ENCODE measurements at regions not wholly inside any gene's neighbourhood (a gene's known extent, or its start where the extent isn't known, plus 50 kb on each side); places are given as distances from the start of the nearest gene placed in this dataset.

GRCh38 chr2:21646345-21646744 is 522.6 kb downstream of the TDRD15 start:
- no peak for DNase-seq

- DNase-seq: no peak
Observed at GRCh38 chr2:21650569-21650968, 526.8 kb downstream of the TDRD15 start.

GRCh38 chr2:21655136-21655535 is 531.4 kb downstream of the TDRD15 start:
- no peak for DNase-seq

GRCh38 chr2:21656330-21657075 is 532.7 kb downstream of the TDRD15 start:
- no peak for DNase-seq

GRCh38 chr2:21657445-21657844 is 533.7 kb downstream of the TDRD15 start:
- no peak for DNase-seq

- DNase-seq: no peak
Observed at GRCh38 chr2:21658269-21658668, 534.5 kb downstream of the TDRD15 start.

- DNase-seq: no peak
Observed at GRCh38 chr2:21658907-21659477, 535.2 kb downstream of the TDRD15 start.

GRCh38 chr2:21664083-21664482 is 540.3 kb downstream of the TDRD15 start:
- DNase-seq: no peak

- DNase-seq: no peak
Observed at GRCh38 chr2:21667638-21668037, 543.9 kb downstream of the TDRD15 start.

- DNase-seq: no peak
Observed at GRCh38 chr2:21668078-21668710, 544.4 kb downstream of the TDRD15 start.

GRCh38 chr2:21676041-21676440 is 552.3 kb downstream of the TDRD15 start:
- DNase-seq: no peak

- no peak for DNase-seq
Observed at GRCh38 chr2:21676676-21677075, 552.9 kb downstream of the TDRD15 start.

- DNase-seq: no peak
Observed at GRCh38 chr2:21683838-21684237, 560.1 kb downstream of the TDRD15 start.

GRCh38 chr2:21687589-21687988 is 563.8 kb downstream of the TDRD15 start:
- no peak for DNase-seq

- no peak for DNase-seq
Observed at GRCh38 chr2:21690005-21690404, 566.2 kb downstream of the TDRD15 start.

GRCh38 chr2:21693081-21693480 is 569.3 kb downstream of the TDRD15 start:
- DNase-seq: no peak

GRCh38 chr2:21694079-21694878 is 570.5 kb downstream of the TDRD15 start:
- DNase-seq: no peak

- no peak for DNase-seq
Observed at GRCh38 chr2:21696900-21697299, 573.1 kb downstream of the TDRD15 start.

- DNase-seq: no peak
Observed at GRCh38 chr2:21700644-21701043, 576.9 kb downstream of the TDRD15 start.

GRCh38 chr2:21710031-21710430 is 586.3 kb downstream of the TDRD15 start:
- no peak for DNase-seq

GRCh38 chr2:21710496-21710895 is 586.7 kb downstream of the TDRD15 start:
- no peak for DNase-seq

- no peak for DNase-seq
Observed at GRCh38 chr2:21715887-21716286, 592.1 kb downstream of the TDRD15 start.

GRCh38 chr2:21727101-21727500 is 603.3 kb downstream of the TDRD15 start:
- no peak for DNase-seq

GRCh38 chr2:21728133-21728532 is 604.4 kb downstream of the TDRD15 start:
- DNase-seq: no peak

All from activated CD4-positive, alpha-beta T cell treated with anti-CD3 and anti-CD28 coated beads, Interleukin-10, Interleukin-2, amounts not matched to agents 100 ng/mL and 50 ng/mL, durations not matched to agents 16 hours and 8 hours (primary cell).